Breast epithelium (tissue), 4 donors: ENCODE measurements at regions not wholly inside any gene's neighbourhood (a gene's known extent, or its start where the extent isn't known, plus 50 kb on each side); places are given as distances from the start of the nearest gene placed in this dataset.

Experiments
- DNase-seq, 2 donors: peaks; one replicate each; pipeline ENCODE4 v3.0.0-alpha.2; 2019; ENCODE audit warnings: low spot score in 2 of 2
- H3K27ac ChIP-seq, 2 donors: fragments of 200-600 bp; sonication (generic) in 1 of 2; one replicate each; pipeline ENCODE4 v1.5.1; 2016 to 2019; ENCODE audit warnings: mild to moderate bottlenecking in 1 of 2
- H3K27me3 ChIP-seq, 2 donors: fragments of 200-600 bp; sonication (generic) in 1 of 2; one replicate each; pipeline versions ENCODE4 v1.5.1 to v1.6.0; 2017 to 2019; ENCODE audit warnings: control low read depth in 1 of 2, mild to moderate bottlenecking in 1 of 2
- H3K36me3 ChIP-seq: fragments of 200-600 bp; one replicate; pipeline ENCODE4 v1.5.1; 2019
- H3K4me1 ChIP-seq, 2 donors: fragments of 200-600 bp; sonication (generic); one replicate each; pipeline ENCODE4 v1.5.1; 2016 to 2019; ENCODE audit warnings: control low read depth in 1 of 2
- H3K4me3 ChIP-seq, 3 donors: fragments of 200-600 bp; sonication (generic); 1 replicate in 2 of 3; 2 replicates in 1 of 3; pipeline ENCODE4 v1.5.1; 2016 to 2019; ENCODE audit warnings: mild to moderate bottlenecking in 3 of 3, moderate library complexity in 2 of 3
- H3K9me3 ChIP-seq, 2 donors: fragments of 200-600 bp; sonication (generic) in 1 of 2; one replicate each; pipeline ENCODE4 v1.5.1; 2016 to 2019; ENCODE audit warnings: control low read depth in 1 of 2
- CTCF ChIP-seq, 3 donors: fragments of 450-650 bp; IDR thresholded peaks; one replicate each; pipeline ENCODE4 v1.5.1; 2016 to 2017; ENCODE audit warnings: antibody characterized with exemption in 3 of 3, mild to moderate bottlenecking in 3 of 3, moderate library complexity in 3 of 3
- POLR2A ChIP-seq: fragments of 450-650 bp; IDR thresholded peaks from one replicate; pipeline ENCODE4 v1.6.1; 2016; ENCODE audit warnings: antibody characterized with exemption, mild to moderate bottlenecking, moderate library complexity
- POLR2AphosphoS5 ChIP-seq, 3 donors: sonication (generic); formaldehyde crosslinking; IDR thresholded peaks; one replicate each; pipeline ENCODE4 v1.6.1; 2017; ENCODE audit warnings: antibody characterized with exemption in 3 of 3
- intact Hi-C: fragments of 100-400 bp; cut with DNase I; formaldehyde crosslinking; loops from one replicate; pipeline ENCODE4 v1.15.1; 2023; ENCODE audit warnings: low total_unique reads

GRCh38 chr3:13253208-13253937 is 166.7 kb downstream of the NUP210 start:
- no peaks in the 10 kb centered on the region for H3K9me3 ChIP-seq
- H3K4me3 ChIP-seq: no peak overlapping the region
- no peak overlapping the region for H3K27ac ChIP-seq
- TF ChIP-seq POLR2AphosphoS5 (IDR thresholded peaks at IDR 0.05): no peak
- no peak for TF ChIP-seq CTCF (IDR thresholded peaks at IDR 0.05)
- no peak for TF ChIP-seq POLR2A
- no peak for DNase-seq
- intact Hi-C loops: no loop called here
- no peaks in the 10 kb centered on the region for H3K4me1 ChIP-seq
- H3K36me3 ChIP-seq: no peaks in the 10 kb centered on the region
- H3K27me3 ChIP-seq: no peaks in the 10 kb centered on the region

DNA sequence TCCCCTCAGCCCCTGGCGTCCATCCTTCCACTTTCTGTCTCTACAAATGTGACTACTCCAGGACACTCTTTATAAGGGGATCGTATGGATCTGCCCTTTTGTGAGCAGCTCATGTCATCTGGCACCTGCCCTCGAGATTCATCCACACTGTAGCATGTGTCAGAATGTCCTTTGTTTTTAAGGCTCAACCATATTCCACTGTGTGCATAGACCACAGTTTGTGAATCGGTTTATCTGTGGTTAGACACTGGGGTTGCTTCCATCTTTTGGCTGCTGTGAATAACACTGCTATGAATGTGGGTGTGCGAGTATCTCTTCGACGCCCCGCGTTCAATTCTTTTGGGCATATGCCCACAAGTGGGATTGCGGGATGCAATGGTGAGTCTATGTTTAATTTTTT is 167.9 kb downstream of the NUP210 start:
- no peak for TF ChIP-seq CTCF (IDR thresholded peaks at IDR 0.05)
- TF ChIP-seq POLR2A: no peak
- no peak for TF ChIP-seq POLR2AphosphoS5 (IDR thresholded peaks at IDR 0.05)
- H3K36me3 ChIP-seq: no peaks in the 10 kb centered on the region
- no peaks in the 10 kb centered on the region for H3K27me3 ChIP-seq
- H3K27ac ChIP-seq: no peak overlapping the region
- intact Hi-C loops: no loop called here
- H3K9me3 ChIP-seq: no peaks in the 10 kb centered on the region
- no peak for DNase-seq
- no peaks in the 10 kb centered on the region for H3K4me1 ChIP-seq
- no peak overlapping the region for H3K4me3 ChIP-seq

- Histone ChIP-seq H3K27me3 (no peaks in the 10 kb centered on the region), H3K4me3 (no peak overlapping the region), H3K27ac (peak overlapping the region in 1 of 2 donors; percentile 38), H3K4me1 (no peaks in the 10 kb centered on the region), H3K9me3 (no peaks in the 10 kb centered on the region), H3K36me3 (no peaks in the 10 kb centered on the region)
- intact Hi-C loops: no loop called here
- DNase-seq: no peak
- no peak for TF ChIP-seq POLR2AphosphoS5 (IDR thresholded peaks at IDR 0.05)
- TF ChIP-seq POLR2A: no peak
- no peak for TF ChIP-seq CTCF (IDR thresholded peaks at IDR 0.05)
Observed at GRCh38 chr3:13251166-13251903, 168.8 kb downstream of the NUP210 start.

DNA sequence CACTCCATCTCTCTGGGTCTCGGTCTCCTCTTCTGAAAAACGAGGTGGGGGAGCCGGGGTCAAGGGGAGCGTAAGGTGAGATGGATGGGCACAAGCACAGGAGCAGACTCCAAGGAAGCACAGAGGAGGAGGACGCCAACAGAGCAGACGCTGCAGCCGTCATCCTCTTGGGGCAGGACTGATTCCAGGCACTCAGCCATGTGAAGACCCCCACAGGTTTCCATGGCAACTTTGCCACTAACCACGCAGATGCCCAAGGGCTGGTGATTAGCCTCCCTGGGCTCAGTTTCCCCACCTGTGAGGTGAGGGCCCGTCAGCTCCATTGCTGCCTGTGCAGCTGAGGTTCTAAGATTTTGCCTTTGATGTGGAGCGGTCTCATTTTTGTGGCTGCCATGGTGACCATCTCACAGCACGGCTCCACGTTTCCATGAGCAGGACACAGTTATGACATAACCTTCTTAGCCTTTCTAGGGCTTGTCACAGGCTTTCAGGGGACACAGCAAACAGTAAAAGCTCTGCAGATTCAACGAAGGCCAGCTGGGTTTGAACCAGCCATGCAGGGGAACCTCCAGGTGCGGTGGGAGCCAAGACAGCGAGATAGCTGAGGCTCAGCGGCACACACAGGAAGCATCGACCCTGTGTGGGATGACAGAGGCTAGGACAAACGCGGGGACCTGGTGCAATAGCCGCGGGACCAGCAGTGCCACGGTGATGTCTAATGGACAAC is 170.3 kb downstream of the NUP210 start:
- no peak overlapping the region for H3K4me3 ChIP-seq
- no peaks in the 10 kb centered on the region for H3K27me3 ChIP-seq
- H3K36me3 ChIP-seq: no peaks in the 10 kb centered on the region
- no peak overlapping the region for H3K27ac ChIP-seq
- DNase-seq: no peak
- no peaks in the 10 kb centered on the region for H3K9me3 ChIP-seq
- no peaks in the 10 kb centered on the region for H3K4me1 ChIP-seq
- intact Hi-C loops: no loop called here
- no peak for TF ChIP-seq CTCF (IDR thresholded peaks at IDR 0.05)
- TF ChIP-seq POLR2A: no peak
- no peak for TF ChIP-seq POLR2AphosphoS5 (IDR thresholded peaks at IDR 0.05)

GRCh38 chr3:13248640-13249039 is 171.5 kb downstream of the NUP210 start:
- Histone ChIP-seq H3K4me1 (no peaks in the 10 kb centered on the region), H3K9me3 (no peaks in the 10 kb centered on the region), H3K4me3 (no peak overlapping the region), H3K36me3 (no peaks in the 10 kb centered on the region), H3K27me3 (no peaks in the 10 kb centered on the region), H3K27ac (no peak overlapping the region)
- TF ChIP-seq POLR2AphosphoS5 (IDR thresholded peaks at IDR 0.05) (no peak), POLR2A (no peak), CTCF (IDR thresholded peaks at IDR 0.05) (no peak)
- intact Hi-C loops: no loop called here
- DNase-seq: no peak
